OCI-LY7 (cell line): ENCODE measurements at regions not wholly inside any gene's neighbourhood (a gene's known extent, or its start where the extent isn't known, plus 50 kb on each side); places are given as distances from the start of the nearest gene placed in this dataset.

ENCODE experiments used
- BruUV-seq: library from RNA; stranded (reverse); fragments of 400-500 nt; replicated peaks from 2 replicates; lab custom pipeline; 2021; lab: Mats Ljungman, UMichigan
- CTCF ChIA-PET: fragments of 300-600 bp; sonication (Branson Sonifier 250); formaldehyde crosslinking; loops from one replicate; lab custom pipeline; 2022; ENCODE audit warnings: antibody characterized with exemption; ENCODE audit not compliant: unreplicated experiment; lab: Charles Lee
- POLR2A ChIA-PET: fragments of 300-600 bp; sonication (Branson Sonifier 250); formaldehyde crosslinking; loops from one replicate; lab custom pipeline; 2022; ENCODE audit warnings: antibody characterized with exemption; lab: Charles Lee
- DNase-seq: peaks from one replicate; pipeline ENCODE4 v3.0.0-alpha.2; 2015; ENCODE audit warnings: low spot score
- H2AFZ ChIP-seq: fragments of 200-600 bp; sonication (generic), shearing (Covaris generic); 2 replicates; pipeline ENCODE4 v1.6.1; 2014; ENCODE audit warnings: mild to moderate bottlenecking, antibody characterized with exemption, low read length, moderate library complexity
- H3K27ac ChIP-seq: fragments of 200-600 bp; sonication (generic); 2 replicates; pipeline ENCODE4 v1.5.1; 2014; ENCODE audit warnings: mixed run types, low read depth, mild to moderate bottlenecking, moderate library complexity, low read length, inconsistent platforms; ENCODE audit not compliant: poor library complexity, severe bottlenecking
- H3K36me3 ChIP-seq: fragments of 200-600 bp; sonication (generic); 2 replicates; pipeline ENCODE4 v1.6.1; 2014; ENCODE audit warnings: mild to moderate bottlenecking, antibody characterized with exemption, low read length, moderate library complexity, mixed read lengths; ENCODE audit not compliant: insufficient read depth
- H3K4me1 ChIP-seq: fragments of 200-600 bp; sonication (generic); 2 replicates; pipeline ENCODE4 v1.5.1; 2014; ENCODE audit warnings: mild to moderate bottlenecking, low read length; ENCODE audit not compliant: insufficient read depth, poor library complexity, severe bottlenecking
- H3K4me2 ChIP-seq: fragments of 200-600 bp; sonication (generic); 2 replicates; pipeline ENCODE4 v1.6.1; 2014; ENCODE audit warnings: mild to moderate bottlenecking, low read length
- H3K4me3 ChIP-seq: fragments of 200-600 bp; sonication (generic); 2 replicates; pipeline ENCODE4 v1.5.1; 2014; ENCODE audit warnings: mild to moderate bottlenecking, low read depth, low read length; ENCODE audit not compliant: poor library complexity, severe bottlenecking
- H3K79me2 ChIP-seq: fragments of 200-600 bp; sonication (generic); 2 replicates; pipeline ENCODE4 v1.6.1; 2016; ENCODE audit warnings: low read depth, mild to moderate bottlenecking, low read length, moderate library complexity, mixed read lengths; ENCODE audit not compliant: insufficient read depth
- H3K9me2 ChIP-seq: fragments of 200-600 bp; sonication (generic); 2 replicates; pipeline ENCODE4 v1.6.1; 2016; ENCODE audit warnings: mild to moderate bottlenecking, low read length, mixed read lengths; ENCODE audit not compliant: insufficient read depth
- H3K9me3 ChIP-seq: fragments of 200-600 bp; sonication (generic); 2 replicates; pipeline ENCODE4 v1.6.1; 2014; ENCODE audit warnings: mild to moderate bottlenecking, mixed run types, low read length, mixed read lengths
- H4K20me1 ChIP-seq: fragments of 200-600 bp; sonication (generic); 2 replicates; pipeline ENCODE4 v1.6.1; 2014; ENCODE audit warnings: mild to moderate bottlenecking, antibody characterized with exemption, low read length, moderate library complexity, mixed read lengths; ENCODE audit not compliant: insufficient read depth
- CTCF ChIP-seq: fragments of 200-600 bp; sonication (generic); conservative IDR thresholded peaks from 2 replicates; pipeline ENCODE4 v1.5.1; 2014; ENCODE audit warnings: mild to moderate bottlenecking, antibody characterized with exemption, low read length, moderate library complexity, mixed read lengths
- EZH2phosphoT487 ChIP-seq: fragments of 200-600 bp; sonication (generic); IDR thresholded peaks from 2 replicates; pipeline ENCODE4 v1.6.1; 2018; ENCODE audit warnings: low read depth, borderline replicate concordance, mild to moderate bottlenecking, mixed run types, antibody characterized with exemption, low read length, moderate library complexity, mixed read lengths
- intact Hi-C: fragments of 100-400 bp; cut with micrococcal nuclease; formaldehyde crosslinking; loops from one replicate; pipeline ENCODE4 v1.10.0; 2022; ENCODE audit not compliant: unreplicated experiment

GRCh38 chr2:70368545-70368944 lies 66.7 kb upstream of the FAM136A start:
- Histone ChIP-seq H3K4me2 (no peak overlapping the region), H4K20me1 (no peaks in the 10 kb centered on the region), H3K4me3 (no peak overlapping the region), H3K4me1 (no peaks in the 10 kb centered on the region), H3K79me2 (no peaks in the 10 kb centered on the region), H3K9me3 (no peaks in the 10 kb centered on the region), H3K27ac (no peak overlapping the region), H2AFZ (no peak overlapping the region), H3K9me2 (no peaks in the 10 kb centered on the region), H3K36me3 (no peaks in the 10 kb centered on the region)
- POLR2A ChIA-PET: no interaction called here
- CTCF ChIA-PET: no interaction called here
- intact Hi-C loops: no loop called here
- no peak for DNase-seq
- BruUV-seq: no TSS peak
- TF ChIP-seq CTCF (no peak), EZH2phosphoT487 (no peak)

GRCh38 chr2:70367722-70368323 lies 66.0 kb upstream of the FAM136A start:
- BruUV-seq: no TSS peak
- Histone ChIP-seq H3K36me3 (no peaks in the 10 kb centered on the region), H3K9me3 (no peaks in the 10 kb centered on the region), H3K4me1 (no peaks in the 10 kb centered on the region), H4K20me1 (no peaks in the 10 kb centered on the region), H3K4me3 (no peak overlapping the region), H3K4me2 (no peak overlapping the region), H2AFZ (no peak overlapping the region), H3K27ac (no peak overlapping the region), H3K79me2 (no peaks in the 10 kb centered on the region), H3K9me2 (no peaks in the 10 kb centered on the region)
- no peak for DNase-seq
- intact Hi-C loops: no loop called here
- POLR2A ChIA-PET: interaction anchor here (0.6 kb wide), 1 partner anchor 39 kb away, joined by 4 read pairs; no protein-coding TSS in a partner anchor
- TF ChIP-seq CTCF (no peak), EZH2phosphoT487 (no peak)
- CTCF ChIA-PET: no interaction called here

GRCh38 chr2:70362661-70363060 lies 60.8 kb upstream of the FAM136A start:
- intact Hi-C loops: no loop called here
- no peaks in the 10 kb centered on the region for H3K9me3 ChIP-seq
- no peaks in the 10 kb centered on the region for H4K20me1 ChIP-seq
- no peaks in the 10 kb centered on the region for H3K4me1 ChIP-seq
- ChIA-PET POLR2A (no interaction called here), CTCF (no interaction called here)
- no peak overlapping the region for H2AFZ ChIP-seq
- no peaks in the 10 kb centered on the region for H3K9me2 ChIP-seq
- no peak for DNase-seq
- H3K27ac ChIP-seq: no peak overlapping the region
- no peak overlapping the region for H3K4me2 ChIP-seq
- no peak overlapping the region for H3K4me3 ChIP-seq
- no peaks in the 10 kb centered on the region for H3K36me3 ChIP-seq
- no TSS peak for BruUV-seq
- no peak for TF ChIP-seq EZH2phosphoT487
- no peak for TF ChIP-seq CTCF
- H3K79me2 ChIP-seq: no peaks in the 10 kb centered on the region
